ENCODE measurements at regions not wholly inside any gene's neighbourhood (a gene's known extent, or its start where the extent isn't known, plus 50 kb on each side); places are given as distances from the start of the nearest gene placed in this dataset.

DNA sequence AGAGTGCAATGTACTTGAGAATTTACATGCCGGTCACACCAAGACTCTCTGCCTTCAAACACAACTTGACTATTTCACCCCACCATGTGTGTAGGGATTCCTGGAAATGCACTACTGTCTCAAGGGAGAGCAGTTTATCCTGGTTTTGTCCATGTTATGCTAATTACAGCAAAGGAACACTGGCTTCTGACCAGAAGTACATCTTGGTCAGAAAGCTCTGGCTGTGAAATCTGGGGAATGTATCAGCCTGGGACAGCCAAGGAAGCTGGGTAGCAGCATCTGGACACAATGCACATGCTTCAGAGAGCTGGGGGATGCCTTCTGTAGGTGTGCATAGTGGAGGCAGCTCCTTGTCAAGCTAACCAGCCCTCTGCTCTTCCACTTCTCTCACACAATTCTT lies 1432.6 kb upstream of the TENM3 start:
- ATAC-seq = no peak
- CTCF ChIA-PET (ENCODE audit: low intra/inter-chr PET ratio, low total read pairs) = no interaction called here

More for the DNA sequence above, 1432.6 kb upstream of the TENM3 start:
- no peak for DNase-seq (ENCODE audit: low spot score)
- Histone ChIP-seq H2AFZ (ENCODE audit: low read length) (no peak overlapping the region), H3K36me3 (replicated peaks in 1 of 2; ENCODE audit: control insufficient read depth in 1 of 2, insufficient read depth in 2 of 2, low read length in 2 of 2) (no peaks in the 10 kb centered on the region), H3K4me3 (replicated peaks in 1 of 3; ENCODE audit: insufficient read depth in 1 of 3, low read depth in 2 of 3, low read length in 3 of 3) (no peak overlapping the region), H3K4me1 (ENCODE audit: insufficient read depth, low read length) (no peaks in the 10 kb centered on the region), H3K9me3 (ENCODE audit: low read length) (no peaks in the 10 kb centered on the region), H3K9ac (ENCODE audit: insufficient read depth, low read depth, low read length) (no peak overlapping the region), H3K79me2 (ENCODE audit: insufficient read depth, low read length) (no peaks in the 10 kb centered on the region), H3K27me3 (ENCODE audit: control insufficient read depth in 1 of 2, insufficient read depth in 2 of 2, low read length in 2 of 2) (no peaks in the 10 kb centered on the region), H3K4me2 (ENCODE audit: low read depth, low read length) (no peak overlapping the region), H4K20me1 (ENCODE audit: insufficient read depth, low read length) (no peaks in the 10 kb centered on the region), H3K27ac (ENCODE audit: extremely low read length, insufficient read depth, low read length) (no peak overlapping the region)
- 93% methylated on average over 1 of the region's 1 CpG for WGBS (ENCODE audit: low lambda C conversion rate)
- POLR2A ChIA-PET = no interaction called here
- in situ Hi-C loops (cut with HindIII; ENCODE audit: extremely low pct_ligation_motif_present, low pct_unique_long_range_greater_than_20kb) (no loop called here), intact Hi-C loops (cut with micrococcal nuclease; ENCODE audit: unreplicated experiment) (no loop called here)
- no TSS peak for BruUV-seq (replicated peaks)
- FAIRE-seq = no peak
- TF ChIP-seq, protein P1, sequence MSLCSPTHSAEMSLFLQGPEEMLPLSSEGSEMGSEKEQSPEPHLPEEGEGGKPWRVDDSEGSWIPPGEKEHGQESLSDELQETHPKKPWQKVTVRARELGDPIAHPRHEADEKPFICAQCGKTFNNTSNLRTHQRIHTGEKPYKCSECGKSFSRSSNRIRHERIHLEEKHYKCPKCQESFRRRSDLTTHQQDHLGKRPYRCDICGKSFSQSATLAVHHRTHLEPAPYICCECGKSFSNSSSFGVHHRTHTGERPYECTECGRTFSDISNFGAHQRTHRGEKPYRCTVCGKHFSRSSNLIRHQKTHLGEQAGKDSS (CRISPR knock-in tag; IDR thresholded peaks at IDR 0.05; ENCODE audit: borderline replicate concordance, low read depth) = no peak
- TF ChIP-seq ZNF326 (CRISPR knock-in tag; IDR thresholded peaks at IDR 0.05; ENCODE audit: borderline replicate concordance) = no peak
- TF ChIP-seq POLR2G (IDR thresholded peaks at IDR 0.05; ENCODE audit: low read depth, low read length) = no peak
- TF ChIP-seq ZNF138 (CRISPR knock-in tag; IDR thresholded peaks at IDR 0.05; ENCODE audit: low read depth) = no peak
- no peak for TF ChIP-seq PAX8 (CRISPR knock-in tag; IDR thresholded peaks at IDR 0.05; ENCODE audit: borderline replicate concordance)
- no peak for TF ChIP-seq HDAC1 (CRISPR knock-in tag; IDR thresholded peaks at IDR 0.05)
- TF ChIP-seq RFXAP (CRISPR knock-in tag; IDR thresholded peaks at IDR 0.05; ENCODE audit: borderline replicate concordance) = no peak
- TF ChIP-seq WIZ (CRISPR knock-in tag; IDR thresholded peaks at IDR 0.05) = no peak
- TF ChIP-seq ZNF251 (CRISPR knock-in tag; IDR thresholded peaks at IDR 0.05) = no peak
- no peak for TF ChIP-seq ZNF30 (CRISPR knock-in tag; IDR thresholded peaks at IDR 0.05)
- TF ChIP-seq SP2 (CRISPR knock-in tag; IDR thresholded peaks at IDR 0.05) = no peak
- TF ChIP-seq, protein P2, sequence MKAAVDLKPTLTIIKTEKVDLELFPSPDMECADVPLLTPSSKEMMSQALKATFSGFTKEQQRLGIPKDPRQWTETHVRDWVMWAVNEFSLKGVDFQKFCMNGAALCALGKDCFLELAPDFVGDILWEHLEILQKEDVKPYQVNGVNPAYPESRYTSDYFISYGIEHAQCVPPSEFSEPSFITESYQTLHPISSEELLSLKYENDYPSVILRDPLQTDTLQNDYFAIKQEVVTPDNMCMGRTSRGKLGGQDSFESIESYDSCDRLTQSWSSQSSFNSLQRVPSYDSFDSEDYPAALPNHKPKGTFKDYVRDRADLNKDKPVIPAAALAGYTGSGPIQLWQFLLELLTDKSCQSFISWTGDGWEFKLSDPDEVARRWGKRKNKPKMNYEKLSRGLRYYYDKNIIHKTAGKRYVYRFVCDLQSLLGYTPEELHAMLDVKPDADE (CRISPR knock-in tag; IDR thresholded peaks at IDR 0.05) = no peak
- no peak for TF ChIP-seq ZFP90 (CRISPR knock-in tag; IDR thresholded peaks at IDR 0.05; ENCODE audit: borderline replicate concordance)
- TF ChIP-seq SRSF4 (IDR thresholded peaks at IDR 0.05; ENCODE audit: low read depth, low read length, poor library complexity, severe bottlenecking) = no peak
- TF ChIP-seq MZF1 (CRISPR knock-in tag; IDR thresholded peaks at IDR 0.05; ENCODE audit: borderline replicate concordance) = no peak
- no peak for TF ChIP-seq ZEB1 (IDR thresholded peaks at IDR 0.05; ENCODE audit: insufficient replicate concordance, low read depth)
- TF ChIP-seq RFX3 (CRISPR knock-in tag; IDR thresholded peaks at IDR 0.05) = no peak
- TF ChIP-seq, protein P3, sequence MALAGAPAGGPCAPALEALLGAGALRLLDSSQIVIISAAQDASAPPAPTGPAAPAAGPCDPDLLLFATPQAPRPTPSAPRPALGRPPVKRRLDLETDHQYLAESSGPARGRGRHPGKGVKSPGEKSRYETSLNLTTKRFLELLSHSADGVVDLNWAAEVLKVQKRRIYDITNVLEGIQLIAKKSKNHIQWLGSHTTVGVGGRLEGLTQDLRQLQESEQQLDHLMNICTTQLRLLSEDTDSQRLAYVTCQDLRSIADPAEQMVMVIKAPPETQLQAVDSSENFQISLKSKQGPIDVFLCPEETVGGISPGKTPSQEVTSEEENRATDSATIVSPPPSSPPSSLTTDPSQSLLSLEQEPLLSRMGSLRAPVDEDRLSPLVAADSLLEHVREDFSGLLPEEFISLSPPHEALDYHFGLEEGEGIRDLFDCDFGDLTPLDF (CRISPR knock-in tag; IDR thresholded peaks at IDR 0.05) = no peak
- TF ChIP-seq TAF1 (CRISPR knock-in tag; IDR thresholded peaks at IDR 0.05) = no peak

All from HepG2 (cell line).